Esophagus muscularis mucosa (tissue), 4 donors: ENCODE measurements at regions not wholly inside any gene's neighbourhood (a gene's known extent, or its start where the extent isn't known, plus 50 kb on each side); places are given as distances from the start of the nearest gene placed in this dataset.

Source experiments
- DNase-seq: peaks from one replicate; pipeline ENCODE4 v3.0.0-alpha.2; 2017; ENCODE audit errors: extremely low spot score
- H3K27ac ChIP-seq, 4 donors: fragments of 200-600 bp; sonication (generic); replicated peaks in 1 of 4; 1 replicate in 3 of 4; 2 replicates in 1 of 4; pipeline ENCODE4 v1.5.1; 2016 to 2019; ENCODE audit warnings: mild to moderate bottlenecking in 1 of 4
- H3K27me3 ChIP-seq, 4 donors: fragments of 200-600 bp; sonication (generic); one replicate each; pipeline versions ENCODE4 v1.5.1 to v1.6.0; 2016 to 2019
- H3K36me3 ChIP-seq, 4 donors: fragments of 200-600 bp; sonication (generic); one replicate each; pipeline ENCODE4 v1.5.1; 2016 to 2019
- H3K4me1 ChIP-seq, 4 donors: fragments of 200-600 bp; sonication (generic); one replicate each; pipeline ENCODE4 v1.5.1; 2016 to 2019
- H3K4me3 ChIP-seq, 4 donors: fragments of 200-600 bp; sonication (generic); 1 replicate in 2 of 4; 2 replicates in 2 of 4; pipeline ENCODE4 v1.5.1; 2016 to 2019; ENCODE audit warnings: mild to moderate bottlenecking in 4 of 4, moderate library complexity in 1 of 4
- H3K9me3 ChIP-seq, 4 donors: fragments of 200-600 bp; sonication (generic); 1 replicate in 3 of 4; 2 replicates in 1 of 4; pipeline ENCODE4 v1.5.1; 2016 to 2019
- EP300 ChIP-seq: sonication (generic); formaldehyde crosslinking; IDR thresholded peaks from one replicate; pipeline ENCODE4 v1.6.1; 2017; ENCODE audit warnings: antibody characterized with exemption
- POLR2A ChIP-seq: fragments of 450-650 bp; IDR thresholded peaks from one replicate; pipeline ENCODE4 v1.6.1; 2017; ENCODE audit warnings: antibody characterized with exemption, moderate library complexity, mild to moderate bottlenecking, low read depth
- POLR2AphosphoS5 ChIP-seq, 2 donors: sonication (generic); formaldehyde crosslinking; IDR thresholded peaks; one replicate each; pipeline ENCODE4 v1.6.1; 2017; ENCODE audit warnings: antibody characterized with exemption in 2 of 2
- WGBS: methylation state at CpG from one replicate; pipeline ENCODE4 v1.1.5; 2018; 5-methylcytosine and 5-hydroxymethylcytosine counted together
- intact Hi-C: fragments of 100-400 bp; cut with DNase I; formaldehyde crosslinking; loops from one replicate; pipeline ENCODE4 v1.15.1; 2023
- TF ChIP-seq, protein P1 (sequence below), 3 experiments: fragments of 200-600 bp in 2 of 3; fragments of 450-650 bp in 1 of 3; sonication (generic) in 2 of 3; IDR thresholded peaks; one replicate each; pipeline ENCODE4 v1.5.1; 2017 to 2019; ENCODE audit warnings: antibody characterized with exemption in 3 of 3, mild to moderate bottlenecking in 2 of 3, moderate library complexity in 1 of 3

DNA sequence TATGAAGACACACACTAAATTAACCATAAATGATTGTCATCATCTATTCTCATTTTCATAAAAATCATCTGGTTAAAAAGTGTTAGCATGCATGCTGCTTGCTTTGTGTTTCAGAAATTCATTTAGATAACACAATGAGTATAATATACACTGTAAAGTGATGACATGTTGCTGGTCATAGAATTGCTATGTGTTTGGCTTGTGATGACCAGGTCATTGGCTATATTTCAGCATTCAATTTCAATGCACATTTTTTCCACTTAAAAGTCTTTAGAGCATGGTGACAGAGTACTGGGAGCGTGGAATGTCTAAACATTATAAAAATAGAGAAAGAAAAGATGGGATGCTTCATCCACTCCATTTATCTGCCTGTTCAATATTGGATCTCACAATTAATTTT, 1291.1 kb upstream of the MAP3K7 start:
- Histone ChIP-seq H3K9me3 (no peaks in the 10 kb centered on the region), H3K36me3 (no peaks in the 10 kb centered on the region), H3K27ac (no peak overlapping the region), H3K27me3 (no peaks in the 10 kb centered on the region), H3K4me3 (no peak overlapping the region), H3K4me1 (no peaks in the 10 kb centered on the region)
- intact Hi-C loops, result no loop called here
- DNase-seq, result no peak
- no peak for TF ChIP-seq POLR2AphosphoS5 (IDR thresholded peaks at IDR 0.05)
- TF ChIP-seq EP300, result no peak
- 42% methylated on average over 1 of the region's 1 CpG for WGBS

DNA sequence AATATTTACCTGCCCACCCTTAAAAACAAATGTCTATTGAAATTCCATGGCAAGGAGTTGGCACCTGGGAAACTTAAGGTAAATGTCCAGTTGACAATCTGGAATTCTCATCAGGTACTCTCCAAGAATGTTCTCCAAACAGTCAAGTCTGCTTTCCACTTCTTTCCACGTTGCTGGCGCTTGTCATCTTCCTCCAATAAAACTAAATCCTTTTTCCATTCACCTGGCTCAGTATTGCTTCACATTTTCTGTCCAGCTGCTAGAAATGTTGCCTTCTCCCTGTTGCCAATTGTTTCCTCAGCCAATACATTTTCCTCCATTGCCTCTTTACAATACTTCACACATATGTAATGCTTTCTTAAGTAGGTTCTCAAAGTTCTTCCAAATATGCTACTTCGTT, 1288.1 kb upstream of the MAP3K7 start:
- Histone ChIP-seq H3K4me3 (no peak overlapping the region), H3K9me3 (no peaks in the 10 kb centered on the region), H3K4me1 (no peaks in the 10 kb centered on the region), H3K36me3 (no peaks in the 10 kb centered on the region), H3K27ac (no peak overlapping the region), H3K27me3 (no peaks in the 10 kb centered on the region)
- TF ChIP-seq POLR2AphosphoS5 (IDR thresholded peaks at IDR 0.05) (no peak), POLR2A (no peak), EP300 (no peak)
- TF ChIP-seq, protein P1, sequence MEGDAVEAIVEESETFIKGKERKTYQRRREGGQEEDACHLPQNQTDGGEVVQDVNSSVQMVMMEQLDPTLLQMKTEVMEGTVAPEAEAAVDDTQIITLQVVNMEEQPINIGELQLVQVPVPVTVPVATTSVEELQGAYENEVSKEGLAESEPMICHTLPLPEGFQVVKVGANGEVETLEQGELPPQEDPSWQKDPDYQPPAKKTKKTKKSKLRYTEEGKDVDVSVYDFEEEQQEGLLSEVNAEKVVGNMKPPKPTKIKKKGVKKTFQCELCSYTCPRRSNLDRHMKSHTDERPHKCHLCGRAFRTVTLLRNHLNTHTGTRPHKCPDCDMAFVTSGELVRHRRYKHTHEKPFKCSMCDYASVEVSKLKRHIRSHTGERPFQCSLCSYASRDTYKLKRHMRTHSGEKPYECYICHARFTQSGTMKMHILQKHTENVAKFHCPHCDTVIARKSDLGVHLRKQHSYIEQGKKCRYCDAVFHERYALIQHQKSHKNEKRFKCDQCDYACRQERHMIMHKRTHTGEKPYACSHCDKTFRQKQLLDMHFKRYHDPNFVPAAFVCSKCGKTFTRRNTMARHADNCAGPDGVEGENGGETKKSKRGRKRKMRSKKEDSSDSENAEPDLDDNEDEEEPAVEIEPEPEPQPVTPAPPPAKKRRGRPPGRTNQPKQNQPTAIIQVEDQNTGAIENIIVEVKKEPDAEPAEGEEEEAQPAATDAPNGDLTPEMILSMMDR (IDR thresholded peaks at IDR 0.05), result no peak
- 77% methylated on average over 3 of the region's 3 CpGs for WGBS
- no peak for DNase-seq
- intact Hi-C loops, result no loop called here

DNA sequence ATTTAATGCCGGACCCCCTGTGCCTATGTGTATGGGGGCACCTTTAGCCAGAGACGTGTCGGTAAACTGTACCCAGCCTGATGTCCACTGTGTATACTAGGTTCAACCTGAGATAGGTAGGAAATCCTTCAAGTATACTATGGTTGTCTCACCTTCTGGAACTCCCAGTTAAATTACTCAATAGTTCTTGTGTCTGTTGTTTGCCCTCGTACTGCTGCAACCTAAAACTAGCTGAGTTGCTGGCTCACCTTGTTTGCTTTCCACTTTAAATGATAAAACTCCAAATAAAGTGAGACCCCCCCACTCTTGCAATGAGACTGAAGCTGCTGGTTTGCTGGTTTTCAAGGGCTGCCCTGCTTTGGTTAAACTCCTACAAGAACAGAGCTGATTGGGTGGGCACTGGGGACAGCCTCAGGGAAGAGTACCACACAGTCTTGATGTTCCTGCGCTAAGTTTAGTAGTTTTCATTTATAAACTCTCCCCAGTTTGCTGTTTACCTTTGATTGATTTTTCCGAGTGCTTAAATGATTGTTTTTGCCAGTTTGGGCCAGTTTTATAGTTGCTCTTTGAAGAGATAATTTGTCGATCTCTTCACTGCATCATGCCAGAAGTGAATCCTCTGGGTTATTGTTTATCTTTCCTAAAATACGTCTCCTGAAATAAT, 1281.8 kb upstream of the MAP3K7 start:
- no peaks in the 10 kb centered on the region for H3K36me3 ChIP-seq
- H3K27me3 ChIP-seq, result no peaks in the 10 kb centered on the region
- H3K9me3 ChIP-seq, result peaks cover 0 to 4% (median 0%) of the 10 kb centered on the region in 4 donors
- no peaks in the 10 kb centered on the region for H3K4me1 ChIP-seq
- TF ChIP-seq POLR2AphosphoS5 (IDR thresholded peaks at IDR 0.05) (no peak), EP300 (no peak), POLR2A (no peak)
- TF ChIP-seq, protein P1 (IDR thresholded peaks at IDR 0.05), result no peak
- H3K27ac ChIP-seq, result no peak overlapping the region
- H3K4me3 ChIP-seq, result no peak overlapping the region
- 84% methylated on average over 8 of the region's 8 CpGs for WGBS
- intact Hi-C loops, result no loop called here
- DNase-seq, result no peak

DNA sequence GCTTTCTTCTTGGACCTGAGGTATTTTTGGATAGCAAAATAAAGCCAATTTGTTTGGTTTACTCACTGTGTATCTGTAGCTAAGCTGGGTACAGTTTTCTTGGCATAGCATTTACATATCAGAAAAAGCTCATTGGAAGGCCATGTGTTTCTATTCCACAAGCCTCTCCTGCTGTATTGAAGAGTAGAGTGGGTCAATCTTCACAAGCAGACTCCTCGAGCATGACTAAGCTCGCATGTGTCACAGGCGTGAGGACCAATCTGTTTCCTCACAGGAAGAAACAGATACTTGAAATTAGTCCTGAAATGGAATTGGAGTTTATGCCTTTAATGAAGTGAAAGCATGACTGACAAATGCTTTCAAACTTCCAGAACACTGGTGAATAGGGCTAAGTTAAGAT, 1279.0 kb upstream of the MAP3K7 start:
- intact Hi-C loops, result no loop called here
- TF ChIP-seq POLR2AphosphoS5 (IDR thresholded peaks at IDR 0.05) (no peak), EP300 (no peak)
- H3K9me3 ChIP-seq, result peaks cover 0 to 4% (median 0%) of the 10 kb centered on the region in 4 donors
- H3K27ac ChIP-seq, result no peak overlapping the region
- no peak overlapping the region for H3K4me3 ChIP-seq
- H3K4me1 ChIP-seq, result no peaks in the 10 kb centered on the region
- DNase-seq, result no peak
- no peaks in the 10 kb centered on the region for H3K27me3 ChIP-seq
- H3K36me3 ChIP-seq, result no peaks in the 10 kb centered on the region
- 67% methylated on average over 3 of the region's 3 CpGs for WGBS

DNA sequence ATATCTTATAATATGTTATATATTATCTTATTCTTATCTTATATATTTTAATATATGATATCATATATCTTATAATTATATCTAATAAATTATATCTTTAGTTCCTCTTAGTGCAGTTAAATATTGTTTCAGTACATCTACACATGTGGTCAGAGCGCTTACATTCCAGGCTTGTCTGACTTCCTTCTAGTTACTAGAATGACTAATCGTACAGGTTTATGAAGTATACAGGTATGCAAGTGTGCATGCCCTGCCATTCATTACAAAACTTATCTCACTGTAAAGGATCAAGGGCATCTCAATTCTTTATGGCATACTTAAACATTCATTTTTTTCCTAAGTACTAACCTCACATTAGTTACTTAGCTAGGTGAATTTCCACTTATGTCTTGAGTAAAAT, 1278.0 kb upstream of the MAP3K7 start:
- no peaks in the 10 kb centered on the region for H3K36me3 ChIP-seq
- H3K4me3 ChIP-seq, result no peak overlapping the region
- H3K27ac ChIP-seq, result no peak overlapping the region
- DNase-seq, result no peak
- WGBS, result 78% methylated on average over 2 of the region's 2 CpGs
- no peaks in the 10 kb centered on the region for H3K27me3 ChIP-seq
- intact Hi-C loops, result no loop called here
- H3K4me1 ChIP-seq, result no peaks in the 10 kb centered on the region
- TF ChIP-seq POLR2AphosphoS5 (IDR thresholded peaks at IDR 0.05) (no peak), POLR2A (no peak), EP300 (no peak)
- TF ChIP-seq, protein P1 (IDR thresholded peaks at IDR 0.05), result no peak
- H3K9me3 ChIP-seq, result peaks cover 0 to 4% (median 0%) of the 10 kb centered on the region in 4 donors
